NCI-H2227 treated with DMSO at 0.1 percent for 48 hours (cell line): ENCODE measurements at regions not wholly inside any gene's neighbourhood (a gene's known extent, or its start where the extent isn't known, plus 50 kb on each side); places are given as distances from the start of the nearest gene placed in this dataset.
"Not testable (repeated sequence)": the region's sequence is repeated elsewhere in the genome, so short reads cannot be mapped to it uniquely, and the experiment has no call there.

Experiments used
- DNase-seq: peaks from one replicate; lab custom pipeline; 2025; lab: John Stamatoyannopoulos, UW

DNA sequence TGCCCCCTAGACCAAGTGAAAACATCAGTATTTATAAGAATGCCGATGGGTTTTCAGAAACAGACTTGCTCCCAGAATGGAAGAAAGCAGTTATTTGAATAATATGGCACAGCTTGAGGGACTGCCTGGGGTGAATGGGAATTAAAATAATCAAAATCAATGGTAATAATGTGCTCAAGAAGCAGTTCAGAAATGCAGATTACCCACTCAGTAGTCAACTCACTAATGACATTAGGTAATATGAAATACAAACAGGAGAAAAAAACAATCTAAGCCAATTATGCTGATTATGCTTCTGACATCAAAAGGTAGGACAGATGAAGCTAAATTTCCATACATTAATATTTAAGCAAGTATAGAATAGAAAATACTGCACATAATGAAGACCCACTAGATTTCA is 179.3 kb downstream of the ENC1 start:
- no peak for DNase-seq

GRCh38 chr5:74460694-74461093 is 179.8 kb downstream of the ENC1 start:
- DNase-seq, result no peak

- DNase-seq, result no peak
Measured at GRCh38 chr5:74459984-74460383, 180.5 kb downstream of the ENC1 start.

DNA sequence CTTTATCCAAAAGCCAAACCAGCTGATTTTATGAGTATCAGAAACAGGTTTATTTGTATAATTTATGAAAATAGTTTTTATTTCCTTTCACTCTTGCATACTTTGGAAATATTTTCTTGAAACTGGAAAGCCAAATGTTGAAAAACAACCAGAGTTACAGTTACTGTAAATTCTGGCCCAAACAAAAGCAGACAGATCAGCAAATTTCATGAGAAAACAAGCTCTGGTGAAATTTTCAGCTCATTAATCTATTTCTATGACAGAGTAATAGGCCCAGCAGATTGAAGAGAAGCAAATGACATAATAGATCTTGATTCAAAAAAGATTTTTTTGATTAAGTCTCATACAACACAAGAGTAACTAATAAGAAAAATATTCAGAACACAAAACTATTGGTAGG is 182.7 kb downstream of the ENC1 start:
- DNase-seq, result no peak

GRCh38 chr5:74454263-74455030 is 186.1 kb downstream of the ENC1 start:
- no peak for DNase-seq

GRCh38 chr5:74452856-74453255 is 187.7 kb downstream of the ENC1 start:
- no peak for DNase-seq

GRCh38 chr5:74450095-74450494 is 190.4 kb downstream of the ENC1 start:
- DNase-seq, result no peak

DNA sequence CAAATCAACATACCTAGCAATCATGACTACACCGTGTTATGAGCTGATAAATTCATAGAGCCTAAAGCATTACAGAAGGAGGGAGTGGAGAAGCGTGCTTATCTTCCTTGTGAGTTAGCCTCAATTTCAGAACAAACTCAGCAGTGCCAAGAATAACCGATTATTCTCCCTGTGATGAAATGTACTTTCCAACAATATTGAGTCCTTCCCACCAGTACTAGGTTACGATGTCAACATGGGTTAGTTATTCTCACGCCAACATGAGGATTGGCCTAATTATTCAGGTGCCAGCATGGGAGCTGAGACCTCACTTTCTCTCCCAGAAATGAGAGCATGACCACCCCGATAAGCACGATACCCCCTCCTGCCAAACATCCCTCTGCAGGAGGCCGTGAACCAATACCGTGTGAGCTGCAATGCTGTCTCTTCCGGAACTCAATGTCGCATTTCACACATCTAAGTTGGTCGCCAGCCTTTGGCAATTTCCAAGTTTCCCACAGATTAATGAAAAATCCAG is 193.7 kb downstream of the ENC1 start:
- no peak for DNase-seq

DNA sequence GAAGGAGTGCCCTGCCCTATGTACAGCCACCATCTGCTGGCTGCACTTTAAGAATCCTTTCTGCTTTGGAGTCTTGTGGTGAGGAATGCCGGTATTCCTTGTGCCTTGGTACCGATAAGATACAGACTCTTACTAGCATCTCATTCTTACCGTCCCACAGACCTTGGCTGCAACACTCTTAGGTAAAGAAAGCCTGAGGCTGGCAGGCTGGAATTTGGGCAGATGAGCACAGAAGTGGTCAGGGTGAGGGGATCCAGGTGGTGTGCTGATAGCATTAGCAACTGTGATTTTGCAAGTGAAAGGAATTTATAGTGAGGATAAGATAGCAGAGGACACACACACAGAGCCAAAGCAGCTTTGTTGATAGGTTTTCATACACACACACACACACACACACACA is 198.1 kb downstream of the ENC1 start:
- DNase-seq, result no peak

DNA sequence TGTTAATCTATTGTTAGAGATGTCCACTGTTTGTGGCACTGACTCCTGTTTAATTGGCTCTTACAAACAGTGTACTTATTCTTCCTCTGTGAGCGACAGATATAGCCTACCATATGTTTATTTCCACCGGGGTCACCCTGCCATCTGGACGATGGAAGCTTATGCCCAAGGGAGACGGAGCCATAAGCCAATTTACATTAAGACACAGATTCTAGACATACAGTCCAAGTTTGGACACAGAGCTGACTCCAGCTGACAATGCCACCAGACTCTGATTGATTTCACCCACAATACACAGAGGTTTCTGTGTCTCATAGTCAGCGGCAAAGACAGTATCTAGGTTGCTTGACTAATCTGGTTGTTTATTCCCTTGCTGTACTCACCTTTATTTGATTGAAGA is 198.9 kb downstream of the ENC1 start:
- DNase-seq, result peak; percentile 5

DNA sequence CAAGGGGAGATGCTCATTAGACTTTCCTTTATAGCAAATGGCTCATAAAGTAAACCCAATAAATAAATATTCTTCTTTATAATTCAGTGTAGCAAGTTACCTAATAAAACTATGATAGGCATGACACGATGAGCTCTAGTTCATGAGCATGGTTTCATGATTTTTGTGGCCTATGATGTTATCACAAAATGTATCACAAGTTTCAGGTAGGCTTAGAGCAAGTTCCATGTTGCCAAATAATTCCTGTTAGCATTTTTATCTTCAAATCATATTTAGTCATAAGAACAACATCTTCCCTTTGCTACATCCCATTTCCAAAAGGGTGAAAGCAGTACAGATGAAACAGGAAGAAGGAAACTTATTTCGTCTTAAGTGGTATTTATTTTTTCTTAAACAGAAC is 200.2 kb downstream of the ENC1 start:
- DNase-seq, result no peak

- DNase-seq, result not testable (repeated sequence)
Measured at GRCh38 chr5:74437870-74438269, 202.7 kb downstream of the ENC1 start.

DNA sequence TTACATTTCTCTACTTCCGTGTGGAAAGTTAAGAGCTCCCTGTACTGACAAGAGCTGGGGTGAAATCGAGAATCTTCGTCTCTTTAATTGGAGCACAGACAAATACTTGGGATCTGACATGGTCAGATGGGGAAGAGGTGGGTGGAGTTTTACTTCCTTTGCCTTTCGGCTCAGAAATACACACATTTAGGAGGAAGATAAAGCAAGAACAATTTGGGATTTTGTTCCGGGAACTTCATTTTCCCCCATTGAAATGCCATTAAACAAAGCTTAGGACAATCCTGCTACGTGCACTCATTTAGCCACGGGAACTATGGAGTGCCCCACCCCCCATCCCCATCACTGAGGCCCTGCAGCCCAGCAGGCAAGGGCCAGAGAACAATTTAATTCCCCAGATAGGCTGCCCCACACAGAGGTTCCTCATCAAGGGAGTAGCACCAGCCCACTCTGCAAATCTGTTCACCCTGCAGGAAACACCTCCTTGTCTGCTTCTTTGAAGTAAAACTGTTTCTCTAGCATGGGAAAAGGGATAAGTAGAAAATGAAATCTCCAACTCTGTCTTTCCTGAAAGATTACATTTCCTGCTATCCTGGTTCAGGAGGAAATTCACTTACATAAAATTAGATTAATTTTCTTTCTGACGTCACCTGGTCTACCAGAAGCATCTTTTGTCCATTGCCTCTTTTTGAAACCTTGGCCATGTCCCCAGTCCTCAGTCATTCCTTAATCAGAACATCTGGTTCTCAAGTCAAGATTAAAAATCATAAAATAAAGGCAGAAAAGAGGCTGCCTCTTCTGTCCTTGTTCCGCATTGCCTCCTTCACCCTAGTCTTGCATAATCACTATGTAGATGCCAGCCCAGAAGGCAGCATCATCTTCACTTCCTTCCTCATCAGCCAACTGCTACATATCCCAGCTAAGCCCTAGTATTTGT is 206.4 kb downstream of the ENC1 start:
- no peak for DNase-seq

GRCh38 chr5:74433255-74433895 is 207.2 kb downstream of the ENC1 start:
- DNase-seq, result no peak

DNA sequence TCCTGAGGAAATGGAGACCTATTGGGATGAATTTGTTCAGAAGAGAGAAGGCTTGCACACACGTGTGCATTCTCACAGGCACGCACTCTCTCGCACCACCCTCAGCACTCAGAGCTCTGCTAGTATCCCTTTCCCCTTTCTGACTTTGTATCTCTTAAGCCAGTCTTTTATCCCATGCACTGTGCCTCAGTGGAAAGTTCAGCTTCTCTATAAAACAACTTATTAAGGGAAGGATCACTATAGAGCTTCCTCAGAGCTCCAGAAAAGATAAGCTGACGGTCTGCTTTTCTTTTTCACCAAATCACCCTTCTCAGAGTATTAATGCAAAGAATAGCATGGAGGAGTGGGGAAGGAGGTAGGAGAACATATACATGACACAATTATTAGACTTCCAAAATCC is 207.8 kb downstream of the ENC1 start:
- no peak for DNase-seq

DNA sequence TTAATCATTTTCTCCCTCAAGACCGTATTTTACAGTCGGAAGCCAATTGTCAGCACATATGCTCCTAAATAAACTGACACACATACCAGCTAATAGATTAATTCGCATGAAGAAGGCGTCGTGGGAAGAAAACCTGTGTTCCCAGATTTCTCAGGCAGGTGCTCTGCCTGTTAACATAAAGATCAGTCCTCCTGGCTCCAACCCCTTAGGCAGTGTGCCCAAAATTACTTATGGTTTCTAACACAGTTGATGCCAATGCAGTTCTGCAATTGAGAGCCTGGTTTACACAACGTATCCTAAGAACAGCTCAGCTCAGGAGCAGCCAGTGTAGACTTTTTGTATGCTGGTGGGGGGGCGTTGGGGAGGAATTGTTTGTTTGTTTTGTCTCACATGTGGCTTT is 208.3 kb downstream of the ENC1 start:
- DNase-seq, result no peak

GRCh38 chr5:74431290-74431669 is 209.2 kb downstream of the ENC1 start:
- DNase-seq, result no peak

- no peak for DNase-seq
Measured at GRCh38 chr5:74430631-74431289, 209.8 kb downstream of the ENC1 start.

GRCh38 chr5:74429495-74429894 is 211.0 kb downstream of the ENC1 start:
- no peak for DNase-seq

DNA sequence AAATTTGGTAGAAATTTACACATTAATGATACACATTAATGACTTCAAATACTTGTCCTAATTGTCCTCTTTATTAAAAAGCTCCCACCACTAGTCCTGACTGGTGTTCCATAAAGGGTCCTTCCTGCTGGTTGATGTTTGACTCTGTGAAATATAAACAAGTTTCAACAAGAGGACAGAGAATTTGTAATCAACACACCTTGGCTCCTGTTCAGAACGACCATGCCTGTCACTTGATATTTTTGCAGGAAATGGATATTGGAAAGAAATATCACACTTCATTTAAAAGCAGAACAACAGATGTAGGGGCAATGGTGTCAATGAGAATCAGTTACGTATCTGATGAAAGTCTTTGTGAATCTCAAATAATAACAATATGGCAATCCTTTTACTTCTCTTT is 211.7 kb downstream of the ENC1 start:
- DNase-seq, result no peak

- DNase-seq, result no peak
Measured at GRCh38 chr5:74428275-74428674, 212.3 kb downstream of the ENC1 start.

- no peak for DNase-seq
Measured at GRCh38 chr5:74426506-74426905, 214.0 kb downstream of the ENC1 start.
